Activated CD4-positive, alpha-beta T cell treated with anti-CD3 and anti-CD28 coated beads, Interleukin-2, Interleukin-6, amounts not matched to agents 100 ng/mL and 50 ng/mL, durations not matched to agents 16 hours and 8 hours (primary cell): ENCODE measurements at regions not wholly inside any gene's neighbourhood (a gene's known extent, or its start where the extent isn't known, plus 50 kb on each side); places are given as distances from the start of the nearest gene placed in this dataset.

Experiments
- DNase-seq: peaks from one replicate; pipeline ENCODE4 v3.0.0-alpha.2; 2020

- DNase-seq: no peak
Measured at GRCh38 chr6:167643223-167643622, 183.5 kb upstream of the AFDN start.

- DNase-seq: no peak
Measured at GRCh38 chr6:167643716-167644115, 183.0 kb upstream of the AFDN start.

- DNase-seq: no peak
Measured at GRCh38 chr6:167644412-167645132, 182.1 kb upstream of the AFDN start.

GRCh38 chr6:167645368-167645767 is 181.3 kb upstream of the AFDN start:
- no peak for DNase-seq

- peak; percentile 13 for DNase-seq
Measured at GRCh38 chr6:167647306-167647705, 179.4 kb upstream of the AFDN start.

GRCh38 chr6:167647737-167648470 is 178.8 kb upstream of the AFDN start:
- DNase-seq: no peak

- no peak for DNase-seq
Measured at GRCh38 chr6:167648501-167649278, 178.0 kb upstream of the AFDN start.

GRCh38 chr6:167649476-167649875 is 177.2 kb upstream of the AFDN start:
- DNase-seq: no peak

- no peak for DNase-seq
Measured at GRCh38 chr6:167650730-167651317, 175.9 kb upstream of the AFDN start.

- DNase-seq: no peak
Measured at GRCh38 chr6:167651318-167652041, 175.2 kb upstream of the AFDN start.

- DNase-seq: no peak
Measured at GRCh38 chr6:167652042-167652700, 174.5 kb upstream of the AFDN start.

- DNase-seq: no peak
Measured at GRCh38 chr6:167652701-167653095, 174.0 kb upstream of the AFDN start.

GRCh38 chr6:167653561-167653960 is 173.2 kb upstream of the AFDN start:
- no peak for DNase-seq

- DNase-seq: no peak
Measured at GRCh38 chr6:167654389-167654788, 172.3 kb upstream of the AFDN start.

- no peak for DNase-seq
Measured at GRCh38 chr6:167655174-167655821, 171.4 kb upstream of the AFDN start.

GRCh38 chr6:167658106-167658505 is 168.6 kb upstream of the AFDN start:
- DNase-seq: no peak

GRCh38 chr6:167659046-167659445 is 167.7 kb upstream of the AFDN start:
- no peak for DNase-seq

GRCh38 chr6:167660424-167660823 is 166.3 kb upstream of the AFDN start:
- DNase-seq: no peak

GRCh38 chr6:167660944-167661551 is 165.7 kb upstream of the AFDN start:
- DNase-seq: no peak

- DNase-seq: no peak
Measured at GRCh38 chr6:167661552-167662044, 165.1 kb upstream of the AFDN start.
